ENCODE measurements at regions not wholly inside any gene's neighbourhood (a gene's known extent, or its start where the extent isn't known, plus 50 kb on each side); places are given as distances from the start of the nearest gene placed in this dataset.

DNA sequence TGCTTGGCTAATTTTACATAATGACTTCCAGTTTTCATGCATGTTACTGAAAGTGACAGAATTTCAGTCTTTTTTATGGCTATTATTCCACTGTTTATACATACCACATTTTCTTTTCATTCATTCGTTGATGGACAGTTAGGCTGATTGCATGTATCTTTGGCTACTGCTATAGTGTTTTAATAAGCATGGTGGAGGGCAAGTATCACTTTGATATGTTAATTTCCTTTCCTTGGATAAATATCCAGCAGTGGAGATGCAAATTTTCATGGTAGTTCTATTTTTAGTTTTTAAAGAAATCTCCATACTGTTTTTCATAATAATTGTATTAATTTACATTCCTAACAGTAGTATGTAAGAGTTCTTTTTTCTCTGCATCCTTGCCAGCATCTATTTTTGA is 297.9 kb downstream of the PRR16 start:
- TF ChIP-seq MXI1 (IDR thresholded peaks at IDR 0.05; ENCODE audit: borderline replicate concordance, low read depth, low read length) = no peak
- no peak for TF ChIP-seq CTCF (conservative IDR thresholded peaks at IDR 0.05; ENCODE audit: low read depth, low read length)
- no peak for TF ChIP-seq NFE2L2 (IDR thresholded peaks at IDR 0.05; ENCODE audit: low read depth, low read length)
- TF ChIP-seq FOS (IDR thresholded peaks at IDR 0.05; ENCODE audit: low read depth, low read length) = no peak
- no peak for TF ChIP-seq RFX5 (IDR thresholded peaks at IDR 0.05; ENCODE audit: low read depth, low read length)
- TF ChIP-seq POLR2A (IDR thresholded peaks at IDR 0.05; ENCODE audit: low read depth, low read length) = no peak

Measured in IMR-90 (cell line).